Muscle of arm (tissue), 1 donor: ENCODE measurements at regions not wholly inside any gene's neighbourhood (a gene's known extent, or its start where the extent isn't known, plus 50 kb on each side); places are given as distances from the start of the nearest gene placed in this dataset.

Experiments
- DNase-seq: peaks from one replicate; pipeline ENCODE4 v3.0.0-alpha.2; 2013

- no peak for DNase-seq
Observed at GRCh38 chr20:42020316-42020715, 402.1 kb upstream of the CHD6 start.

GRCh38 chr20:42018979-42019378 lies 400.8 kb upstream of the CHD6 start:
- no peak for DNase-seq

GRCh38 chr20:42010090-42010489 lies 391.9 kb upstream of the CHD6 start:
- DNase-seq, result no peak

GRCh38 chr20:42007251-42007650 lies 389.1 kb upstream of the CHD6 start:
- no peak for DNase-seq

GRCh38 chr20:42005211-42005610 lies 387.0 kb upstream of the CHD6 start:
- DNase-seq, result no peak

- DNase-seq, result no peak
Observed at GRCh38 chr20:42003380-42003779, 385.2 kb upstream of the CHD6 start.

GRCh38 chr20:41998539-41999341 lies 380.6 kb upstream of the CHD6 start:
- no peak for DNase-seq

- DNase-seq, result no peak
Observed at GRCh38 chr20:41996951-41997350, 378.8 kb upstream of the CHD6 start.

GRCh38 chr20:41992481-41992880 lies 374.3 kb upstream of the CHD6 start:
- DNase-seq, result no peak

GRCh38 chr20:41991412-41991811 lies 373.2 kb upstream of the CHD6 start:
- no peak for DNase-seq

- DNase-seq, result no peak
Observed at GRCh38 chr20:41989935-41990635, 371.9 kb upstream of the CHD6 start.

GRCh38 chr20:41989039-41989679 lies 371.0 kb upstream of the CHD6 start:
- no peak for DNase-seq

- DNase-seq, result no peak
Observed at GRCh38 chr20:41984031-41984430, 365.9 kb upstream of the CHD6 start.

GRCh38 chr20:41983159-41983558 lies 365.0 kb upstream of the CHD6 start:
- DNase-seq, result no peak

GRCh38 chr20:41981746-41982145 lies 363.6 kb upstream of the CHD6 start:
- DNase-seq, result no peak

GRCh38 chr20:41978875-41979274 lies 360.7 kb upstream of the CHD6 start:
- no peak for DNase-seq

- DNase-seq, result no peak
Observed at GRCh38 chr20:41978246-41978790, 360.1 kb upstream of the CHD6 start.

- DNase-seq, result no peak
Observed at GRCh38 chr20:41969656-41970055, 351.5 kb upstream of the CHD6 start.

GRCh38 chr20:41960166-41960565 lies 342.0 kb upstream of the CHD6 start:
- DNase-seq, result no peak

GRCh38 chr20:41958391-41958790 lies 340.2 kb upstream of the CHD6 start:
- no peak for DNase-seq

GRCh38 chr20:41956338-41957074 lies 338.3 kb upstream of the CHD6 start:
- DNase-seq, result no peak

GRCh38 chr20:41952166-41952565 lies 334.0 kb upstream of the CHD6 start:
- no peak for DNase-seq
